Inflammatory macrophage treated with lipopolysaccharide for 1 hour (primary cell): ENCODE measurements at regions not wholly inside any gene's neighbourhood (a gene's known extent, or its start where the extent isn't known, plus 50 kb on each side); places are given as distances from the start of the nearest gene placed in this dataset.
"Not testable (repeated sequence)": the region's sequence is repeated elsewhere in the genome, so short reads cannot be mapped to it uniquely, and the experiment has no call there.

Source experiments
- DNase-seq, 2 donors: peaks; one replicate each; pipeline ENCODE4 v3.0.0-alpha.2; 2020 to 2022

GRCh38 chr1:184851822-184852746 lies 97.4 kb upstream of the EDEM3 start:
- DNase-seq, result no peak

- DNase-seq, result no peak
Observed at GRCh38 chr1:184843732-184844495, 89.3 kb upstream of the EDEM3 start.

GRCh38 chr1:184840596-184840995 lies 85.9 kb upstream of the EDEM3 start:
- no peak for DNase-seq

GRCh38 chr1:184838504-184838951 lies 83.9 kb upstream of the EDEM3 start:
- DNase-seq, result peak; percentile 67 to 71

GRCh38 chr1:184836934-184837895 lies 82.6 kb upstream of the EDEM3 start:
- no peak for DNase-seq

GRCh38 chr1:184836141-184836540 lies 81.5 kb upstream of the EDEM3 start:
- no peak for DNase-seq

- not testable (repeated sequence) for DNase-seq
Observed at GRCh38 chr1:184833994-184834393, 79.3 kb upstream of the EDEM3 start.

- no peak for DNase-seq
Observed at GRCh38 chr1:184832517-184832916, 77.9 kb upstream of the EDEM3 start.

- DNase-seq, result not testable (repeated sequence)
Observed at GRCh38 chr1:184829496-184829895, 74.8 kb upstream of the EDEM3 start.

GRCh38 chr1:184828369-184828717 lies 73.7 kb upstream of the EDEM3 start:
- DNase-seq, result no peak

- no peak for DNase-seq
Observed at GRCh38 chr1:184827600-184828368, 73.1 kb upstream of the EDEM3 start.

GRCh38 chr1:184826001-184826400 lies 71.3 kb upstream of the EDEM3 start:
- DNase-seq, result no peak

- peak; percentile 69 to 83 for DNase-seq
Observed at GRCh38 chr1:184825571-184825970, 70.9 kb upstream of the EDEM3 start.

- peak; percentile 53 to 71 for DNase-seq
Observed at GRCh38 chr1:184824691-184825323, 70.1 kb upstream of the EDEM3 start.

- DNase-seq, result no peak
Observed at GRCh38 chr1:184823080-184823479, 68.4 kb upstream of the EDEM3 start.

- no peak for DNase-seq
Observed at GRCh38 chr1:184822267-184822666, 67.6 kb upstream of the EDEM3 start.

GRCh38 chr1:184821658-184822057 lies 67.0 kb upstream of the EDEM3 start:
- DNase-seq, result no peak

- DNase-seq, result no peak
Observed at GRCh38 chr1:184820956-184821355, 66.3 kb upstream of the EDEM3 start.

- no peak for DNase-seq
Observed at GRCh38 chr1:184820218-184820750, 65.6 kb upstream of the EDEM3 start.

- no peak for DNase-seq
Observed at GRCh38 chr1:184818646-184819045, 64.0 kb upstream of the EDEM3 start.

- not testable (repeated sequence) for DNase-seq
Observed at GRCh38 chr1:184817003-184817402, 62.3 kb upstream of the EDEM3 start.
